ENCODE measurements at regions not wholly inside any gene's neighbourhood (a gene's known extent, or its start where the extent isn't known, plus 50 kb on each side); places are given as distances from the start of the nearest gene placed in this dataset.

GRCh38 chr13:107801621-107802020, 413.7 kb downstream of the LIG4 start:
- TF ChIP-seq EZH2phosphoT487 (IDR thresholded peaks at IDR 0.05; ENCODE audit: low read depth, severe bottlenecking, unreplicated experiment) (no peak), EZH2 (IDR thresholded peaks at IDR 0.05; ENCODE audit: borderline replicate concordance) (no peak)
- TF ChIP-seq, protein P1, sequence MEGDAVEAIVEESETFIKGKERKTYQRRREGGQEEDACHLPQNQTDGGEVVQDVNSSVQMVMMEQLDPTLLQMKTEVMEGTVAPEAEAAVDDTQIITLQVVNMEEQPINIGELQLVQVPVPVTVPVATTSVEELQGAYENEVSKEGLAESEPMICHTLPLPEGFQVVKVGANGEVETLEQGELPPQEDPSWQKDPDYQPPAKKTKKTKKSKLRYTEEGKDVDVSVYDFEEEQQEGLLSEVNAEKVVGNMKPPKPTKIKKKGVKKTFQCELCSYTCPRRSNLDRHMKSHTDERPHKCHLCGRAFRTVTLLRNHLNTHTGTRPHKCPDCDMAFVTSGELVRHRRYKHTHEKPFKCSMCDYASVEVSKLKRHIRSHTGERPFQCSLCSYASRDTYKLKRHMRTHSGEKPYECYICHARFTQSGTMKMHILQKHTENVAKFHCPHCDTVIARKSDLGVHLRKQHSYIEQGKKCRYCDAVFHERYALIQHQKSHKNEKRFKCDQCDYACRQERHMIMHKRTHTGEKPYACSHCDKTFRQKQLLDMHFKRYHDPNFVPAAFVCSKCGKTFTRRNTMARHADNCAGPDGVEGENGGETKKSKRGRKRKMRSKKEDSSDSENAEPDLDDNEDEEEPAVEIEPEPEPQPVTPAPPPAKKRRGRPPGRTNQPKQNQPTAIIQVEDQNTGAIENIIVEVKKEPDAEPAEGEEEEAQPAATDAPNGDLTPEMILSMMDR (IDR thresholded peaks at IDR 0.05; ENCODE audit: poor library complexity) = no peak

All from hepatocyte (in vitro differentiated cells).